ENCODE measurements at regions not wholly inside any gene's neighbourhood (a gene's known extent, or its start where the extent isn't known, plus 50 kb on each side); places are given as distances from the start of the nearest gene placed in this dataset.

- no peak for TF ChIP-seq CTCF (IDR thresholded peaks at IDR 0.05)
- no peak for TF ChIP-seq POLR2A (IDR thresholded peaks at IDR 0.05)
Observed at GRCh38 chr10:27600930-27601329, 96.8 kb downstream of the RAB18 start.
